HG03442 (cell line): ENCODE measurements at regions not wholly inside any gene's neighbourhood (a gene's known extent, or its start where the extent isn't known, plus 50 kb on each side); places are given as distances from the start of the nearest gene placed in this dataset.
"Not testable (repeated sequence)": the region's sequence is repeated elsewhere in the genome, so short reads cannot be mapped to it uniquely, and the experiment has no call there.

Experiments
- ATAC-seq: cut with Tn5 transposase; IDR thresholded peaks from one replicate; pipeline ENCODE4 v1.9.1; 2021; ENCODE audit warnings: mild to moderate bottlenecking, moderate library complexity; ENCODE audit not compliant: unreplicated experiment

- ATAC-seq, result not testable (repeated sequence)
Observed at GRCh38 chr4:154907345-154908045, 126.4 kb downstream of the RBM46 start.

GRCh38 chr4:154908168-154908567 lies 127.1 kb downstream of the RBM46 start:
- no peak for ATAC-seq

GRCh38 chr4:154911097-154911496 lies 130.0 kb downstream of the RBM46 start:
- ATAC-seq, result no peak

GRCh38 chr4:154911608-154912098 lies 130.6 kb downstream of the RBM46 start:
- ATAC-seq, result no peak

GRCh38 chr4:154916068-154916467 lies 135.0 kb downstream of the RBM46 start:
- no peak for ATAC-seq

GRCh38 chr4:154927126-154927680 lies 146.1 kb downstream of the RBM46 start:
- ATAC-seq, result no peak

GRCh38 chr4:154928640-154929257 lies 147.7 kb downstream of the RBM46 start:
- no peak for ATAC-seq

GRCh38 chr4:154936873-154937272 lies 155.8 kb downstream of the RBM46 start:
- no peak for ATAC-seq

- ATAC-seq, result no peak
Observed at GRCh38 chr4:154939851-154940250, 158.8 kb downstream of the RBM46 start.

GRCh38 chr4:154942176-154942575 lies 161.1 kb downstream of the RBM46 start:
- ATAC-seq, result no peak

- no peak for ATAC-seq
Observed at GRCh38 chr4:154944996-154945395, 163.9 kb downstream of the RBM46 start.

GRCh38 chr4:154946113-154946512 lies 165.0 kb downstream of the RBM46 start:
- ATAC-seq, result no peak

GRCh38 chr4:154953691-154954090 lies 172.6 kb downstream of the RBM46 start:
- ATAC-seq, result no peak

GRCh38 chr4:154954117-154954516 lies 173.0 kb downstream of the RBM46 start:
- no peak for ATAC-seq

- no peak for ATAC-seq
Observed at GRCh38 chr4:154958121-154958520, 177.0 kb downstream of the RBM46 start.

- ATAC-seq, result no peak
Observed at GRCh38 chr4:154958621-154959358, 177.7 kb downstream of the RBM46 start.

- no peak for ATAC-seq
Observed at GRCh38 chr4:154959756-154960155, 178.7 kb downstream of the RBM46 start.

GRCh38 chr4:154960476-154960875 lies 179.4 kb downstream of the RBM46 start:
- ATAC-seq, result peak; percentile 28

- ATAC-seq, result peak; percentile 99
Observed at GRCh38 chr4:154961263-154961662, 180.2 kb downstream of the RBM46 start.

- no peak for ATAC-seq
Observed at GRCh38 chr4:154973244-154974035, 192.4 kb downstream of the RBM46 start.

GRCh38 chr4:154977228-154977627 lies 196.2 kb downstream of the RBM46 start:
- ATAC-seq, result no peak
